ENCODE measurements at regions not wholly inside any gene's neighbourhood (a gene's known extent, or its start where the extent isn't known, plus 50 kb on each side); places are given as distances from the start of the nearest gene placed in this dataset.

- TF ChIP-seq, protein P1, sequence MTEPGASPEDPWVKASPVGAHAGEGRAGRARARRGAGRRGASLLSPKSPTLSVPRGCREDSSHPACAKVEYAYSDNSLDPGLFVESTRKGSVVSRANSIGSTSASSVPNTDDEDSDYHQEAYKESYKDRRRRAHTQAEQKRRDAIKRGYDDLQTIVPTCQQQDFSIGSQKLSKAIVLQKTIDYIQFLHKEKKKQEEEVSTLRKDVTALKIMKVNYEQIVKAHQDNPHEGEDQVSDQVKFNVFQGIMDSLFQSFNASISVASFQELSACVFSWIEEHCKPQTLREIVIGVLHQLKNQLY (CRISPR knock-in tag; IDR thresholded peaks at IDR 0.05), result no peak
- TF ChIP-seq ZNF232 (CRISPR knock-in tag; IDR thresholded peaks at IDR 0.05) (no peak), NR2C2 (CRISPR knock-in tag; IDR thresholded peaks at IDR 0.05) (no peak), ZNF423 (CRISPR knock-in tag; IDR thresholded peaks at IDR 0.05) (no peak), SMAD4 (CRISPR knock-in tag; IDR thresholded peaks at IDR 0.05) (no peak), JAZF1 (CRISPR knock-in tag; IDR thresholded peaks at IDR 0.05) (no peak)
- TF ChIP-seq, protein P2, sequence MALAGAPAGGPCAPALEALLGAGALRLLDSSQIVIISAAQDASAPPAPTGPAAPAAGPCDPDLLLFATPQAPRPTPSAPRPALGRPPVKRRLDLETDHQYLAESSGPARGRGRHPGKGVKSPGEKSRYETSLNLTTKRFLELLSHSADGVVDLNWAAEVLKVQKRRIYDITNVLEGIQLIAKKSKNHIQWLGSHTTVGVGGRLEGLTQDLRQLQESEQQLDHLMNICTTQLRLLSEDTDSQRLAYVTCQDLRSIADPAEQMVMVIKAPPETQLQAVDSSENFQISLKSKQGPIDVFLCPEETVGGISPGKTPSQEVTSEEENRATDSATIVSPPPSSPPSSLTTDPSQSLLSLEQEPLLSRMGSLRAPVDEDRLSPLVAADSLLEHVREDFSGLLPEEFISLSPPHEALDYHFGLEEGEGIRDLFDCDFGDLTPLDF (CRISPR knock-in tag; IDR thresholded peaks at IDR 0.05), result no peak
- TF ChIP-seq, protein P3, sequence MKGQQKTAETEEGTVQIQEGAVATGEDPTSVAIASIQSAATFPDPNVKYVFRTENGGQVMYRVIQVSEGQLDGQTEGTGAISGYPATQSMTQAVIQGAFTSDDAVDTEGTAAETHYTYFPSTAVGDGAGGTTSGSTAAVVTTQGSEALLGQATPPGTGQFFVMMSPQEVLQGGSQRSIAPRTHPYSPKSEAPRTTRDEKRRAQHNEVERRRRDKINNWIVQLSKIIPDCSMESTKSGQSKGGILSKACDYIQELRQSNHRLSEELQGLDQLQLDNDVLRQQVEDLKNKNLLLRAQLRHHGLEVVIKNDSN (CRISPR knock-in tag; IDR thresholded peaks at IDR 0.05), result no peak
Observed at GRCh38 chr15:94611656-94612055, 380.3 kb downstream of the MCTP2 start (continued).

DNA sequence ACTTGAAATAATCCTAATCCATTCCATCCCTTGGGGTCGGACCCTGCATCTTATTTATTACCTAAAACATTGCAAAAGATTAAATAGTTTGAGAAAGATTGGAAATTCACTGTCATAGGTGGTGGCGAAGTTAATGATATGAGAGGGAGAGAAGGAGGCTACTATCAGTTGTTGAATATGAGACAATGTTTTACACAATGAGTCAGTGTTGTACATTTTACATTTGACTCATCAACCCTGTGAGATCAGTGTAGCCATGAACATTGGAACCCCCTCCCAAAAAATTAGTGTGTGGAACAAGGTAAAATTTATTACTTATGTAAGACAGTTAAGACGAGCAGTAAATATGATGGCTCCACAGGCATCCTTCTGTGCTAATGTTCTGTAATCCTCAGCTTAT, 384.3 kb downstream of the MCTP2 start:
- CTCF ChIA-PET, result no interaction called here
- H3K9me3 Mint-ChIP-seq, result 0 out of 2 replicates have a peak, but pooled peaks cover 5% of the 10 kb centered on the region

More for the DNA sequence above, 384.3 kb downstream of the MCTP2 start:
- Mint-ChIP-seq H3K36me3 (no peaks in the 10 kb centered on the region), H3K27me3 (ENCODE audit: low read depth) (no peaks in the 10 kb centered on the region), H3K27ac (no peak overlapping the region), H3K4me3 (no peak overlapping the region), H3K4me1 (peaks cover 1% of the 10 kb centered on the region; the same call in 1 of the 2 replicates)
- TF ChIP-seq JAZF1 (CRISPR knock-in tag; IDR thresholded peaks at IDR 0.05) (no peak), RORB (CRISPR knock-in tag; IDR thresholded peaks at IDR 0.05) (no peak), SP1 (CRISPR knock-in tag; conservative IDR thresholded peaks at IDR 0.05) (no peak), ATF1 (CRISPR knock-in tag; IDR thresholded peaks at IDR 0.05) (no peak), CTCF (IDR thresholded peaks at IDR 0.05) (no peak), STAT6 (CRISPR knock-in tag; conservative IDR thresholded peaks at IDR 0.05; ENCODE audit: low read depth) (no peak), NR3C1 (CRISPR knock-in tag; conservative IDR thresholded peaks at IDR 0.05; ENCODE audit: low read depth) (no peak)
- TF ChIP-seq, protein P3 (CRISPR knock-in tag; IDR thresholded peaks at IDR 0.05), result no peak
- TF ChIP-seq, protein P4, sequence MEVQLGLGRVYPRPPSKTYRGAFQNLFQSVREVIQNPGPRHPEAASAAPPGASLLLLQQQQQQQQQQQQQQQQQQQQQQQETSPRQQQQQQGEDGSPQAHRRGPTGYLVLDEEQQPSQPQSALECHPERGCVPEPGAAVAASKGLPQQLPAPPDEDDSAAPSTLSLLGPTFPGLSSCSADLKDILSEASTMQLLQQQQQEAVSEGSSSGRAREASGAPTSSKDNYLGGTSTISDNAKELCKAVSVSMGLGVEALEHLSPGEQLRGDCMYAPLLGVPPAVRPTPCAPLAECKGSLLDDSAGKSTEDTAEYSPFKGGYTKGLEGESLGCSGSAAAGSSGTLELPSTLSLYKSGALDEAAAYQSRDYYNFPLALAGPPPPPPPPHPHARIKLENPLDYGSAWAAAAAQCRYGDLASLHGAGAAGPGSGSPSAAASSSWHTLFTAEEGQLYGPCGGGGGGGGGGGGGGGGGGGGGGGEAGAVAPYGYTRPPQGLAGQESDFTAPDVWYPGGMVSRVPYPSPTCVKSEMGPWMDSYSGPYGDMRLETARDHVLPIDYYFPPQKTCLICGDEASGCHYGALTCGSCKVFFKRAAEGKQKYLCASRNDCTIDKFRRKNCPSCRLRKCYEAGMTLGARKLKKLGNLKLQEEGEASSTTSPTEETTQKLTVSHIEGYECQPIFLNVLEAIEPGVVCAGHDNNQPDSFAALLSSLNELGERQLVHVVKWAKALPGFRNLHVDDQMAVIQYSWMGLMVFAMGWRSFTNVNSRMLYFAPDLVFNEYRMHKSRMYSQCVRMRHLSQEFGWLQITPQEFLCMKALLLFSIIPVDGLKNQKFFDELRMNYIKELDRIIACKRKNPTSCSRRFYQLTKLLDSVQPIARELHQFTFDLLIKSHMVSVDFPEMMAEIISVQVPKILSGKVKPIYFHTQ (CRISPR knock-in tag; IDR thresholded peaks at IDR 0.05), result no peak
- TF ChIP-seq, protein P5, sequence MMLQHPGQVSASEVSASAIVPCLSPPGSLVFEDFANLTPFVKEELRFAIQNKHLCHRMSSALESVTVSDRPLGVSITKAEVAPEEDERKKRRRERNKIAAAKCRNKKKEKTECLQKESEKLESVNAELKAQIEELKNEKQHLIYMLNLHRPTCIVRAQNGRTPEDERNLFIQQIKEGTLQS (CRISPR knock-in tag; conservative IDR thresholded peaks at IDR 0.05), result no peak
- DNase-seq (ENCODE audit: low spot score) (no peak), ATAC-seq (no peak)
- POLR2A ChIA-PET, result no interaction called here
